ENCODE measurements at regions not wholly inside any gene's neighbourhood (a gene's known extent, or its start where the extent isn't known, plus 50 kb on each side); places are given as distances from the start of the nearest gene placed in this dataset.

DNA sequence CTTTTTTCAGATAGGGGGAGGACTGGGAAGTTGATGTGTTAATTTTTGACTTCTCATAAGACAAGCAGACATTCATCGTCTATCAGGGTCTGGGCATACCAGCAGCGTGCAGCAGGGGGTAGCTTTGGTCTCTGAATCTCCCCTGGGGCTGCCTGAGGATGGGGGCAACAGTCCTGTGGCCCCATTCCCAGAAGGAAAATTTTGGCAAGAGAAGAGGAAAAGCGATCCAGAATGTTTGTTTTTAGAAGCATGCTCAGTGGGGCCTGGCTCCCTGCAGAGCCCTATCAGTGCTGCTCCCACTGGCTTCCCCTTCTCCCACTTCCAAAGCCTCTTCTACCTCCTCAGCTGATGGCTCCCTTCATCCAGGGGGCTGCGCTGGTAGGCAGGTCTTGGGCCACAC lies 194.8 kb upstream of the IL12B start:
- no peak for DNase-seq (ENCODE audit: low read depth in 3 of 3, low spot score in 2 of 3)

DNA sequence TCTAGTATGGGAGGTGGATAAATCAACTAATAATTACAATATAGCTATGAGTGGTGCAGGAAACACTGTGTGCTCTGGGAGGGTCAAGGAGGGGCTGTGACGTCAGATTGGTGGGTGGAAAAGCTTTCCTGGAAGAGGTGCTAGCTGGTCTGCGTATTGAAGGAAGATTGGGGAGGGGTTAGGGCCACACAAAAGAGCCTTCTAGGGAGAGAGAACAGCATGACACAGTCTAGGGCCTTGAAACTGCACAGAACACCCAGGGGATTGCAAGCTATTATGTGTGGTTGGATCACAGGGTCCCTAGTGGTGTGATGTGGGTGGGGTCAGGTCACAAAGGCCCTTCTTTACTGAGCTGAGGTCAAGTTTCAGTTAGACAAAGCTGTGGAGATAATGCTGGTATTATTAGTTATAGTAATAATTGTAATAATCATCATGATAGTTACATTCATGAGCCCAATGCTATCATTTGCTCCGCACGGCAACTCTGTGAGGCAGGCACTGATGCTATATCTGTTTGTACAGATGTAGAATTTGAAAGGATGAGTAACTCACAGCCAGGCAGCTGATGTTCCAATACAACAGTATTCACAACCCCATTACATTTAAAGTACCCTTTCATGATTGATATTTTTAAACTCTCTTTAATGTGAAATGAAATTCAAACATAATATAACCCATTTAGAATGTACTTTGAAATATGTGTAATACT lies 197.4 kb upstream of the IL12B start:
- DNase-seq (ENCODE audit: low read depth in 3 of 3, low spot score in 2 of 3): no peak

DNA sequence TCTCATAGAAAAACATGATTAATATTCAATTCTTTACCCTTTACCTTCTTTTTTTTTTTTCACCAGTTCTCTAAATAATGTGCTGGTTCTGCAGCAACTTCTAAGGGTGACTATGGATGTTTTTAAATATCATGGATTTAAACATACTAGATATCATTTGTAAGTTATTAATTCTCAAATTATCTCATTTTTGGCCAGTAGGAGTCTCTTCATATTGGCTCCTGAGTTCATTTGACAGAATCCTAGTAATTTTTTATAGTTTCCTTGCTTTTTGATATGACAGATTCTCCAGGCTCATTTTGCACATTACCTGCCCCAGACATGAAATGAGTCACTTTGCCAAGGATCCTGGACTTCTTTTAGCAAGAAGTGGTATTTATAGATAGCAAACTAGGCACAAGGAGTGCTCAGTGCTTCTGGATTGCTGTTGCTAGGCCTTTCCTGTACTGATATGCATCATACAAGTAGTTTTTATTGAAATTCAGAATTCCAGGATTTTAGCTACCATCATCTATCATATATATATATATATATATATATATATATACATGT lies 201.3 kb upstream of the IL12B start:
- no peak for DNase-seq (ENCODE audit: low read depth in 3 of 3, low spot score in 2 of 3)

DNA sequence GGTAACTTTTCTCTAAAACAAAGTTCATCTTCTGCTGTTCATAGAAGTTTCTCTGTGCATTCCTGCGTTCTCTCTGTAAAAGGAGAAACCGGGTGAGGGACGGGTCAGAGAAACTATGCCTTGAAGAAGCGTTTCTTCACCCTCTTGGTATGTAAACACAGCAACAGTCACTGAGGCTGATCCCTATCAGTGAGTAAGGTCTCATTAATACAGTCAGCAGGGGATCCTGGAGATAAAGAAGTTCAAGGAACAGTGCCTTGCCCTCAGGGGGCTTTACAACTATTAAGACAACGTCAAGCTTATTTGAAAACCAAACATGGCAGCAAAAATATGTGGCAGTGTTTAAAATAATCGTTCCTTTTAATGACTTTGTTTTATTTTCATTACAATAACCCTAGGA lies 202.9 kb upstream of the IL12B start:
- DNase-seq (ENCODE audit: low read depth in 3 of 3, low spot score in 2 of 3): no peak

DNA sequence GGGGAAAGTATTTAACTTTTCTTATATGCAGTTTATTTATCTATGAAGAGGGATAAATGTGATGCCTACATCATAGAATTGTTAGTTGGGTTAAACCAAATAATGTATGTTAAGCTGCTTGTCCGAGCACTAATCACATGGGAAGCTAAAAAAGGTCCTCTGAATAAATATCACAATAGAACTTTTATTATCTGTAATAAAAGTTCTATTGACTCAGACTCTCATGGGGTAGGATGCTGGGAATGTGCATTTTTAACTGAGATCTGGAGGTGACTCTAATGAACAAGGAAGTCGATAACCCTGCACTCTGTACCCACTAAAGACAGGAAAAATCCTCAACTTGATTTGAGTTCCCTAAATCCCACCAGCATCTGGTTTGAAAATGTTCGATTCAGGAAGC lies 205.9 kb upstream of the IL12B start:
- no peak for DNase-seq (ENCODE audit: low read depth in 3 of 3, low spot score in 2 of 3)

DNA sequence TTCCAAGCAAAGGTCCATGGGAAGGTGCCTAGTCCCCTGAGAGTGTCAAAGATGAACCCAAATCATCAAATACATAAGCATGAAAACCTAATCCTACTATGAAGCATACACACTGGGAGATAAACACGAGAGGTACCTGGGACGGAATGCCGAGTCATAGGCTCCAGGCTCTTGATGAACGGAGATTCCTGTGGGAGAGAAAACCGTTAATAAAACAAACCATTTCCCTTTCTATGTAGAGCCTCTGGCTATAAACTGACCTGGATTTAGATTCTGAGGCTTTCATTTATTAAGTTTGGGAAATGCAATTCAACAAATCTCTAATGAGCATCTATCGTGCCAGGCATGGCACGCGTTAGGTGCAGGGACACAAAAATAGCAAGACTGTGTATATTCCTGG lies 206.4 kb upstream of the IL12B start:
- DNase-seq (ENCODE audit: low read depth in 3 of 3, low spot score in 2 of 3): no peak

DNA sequence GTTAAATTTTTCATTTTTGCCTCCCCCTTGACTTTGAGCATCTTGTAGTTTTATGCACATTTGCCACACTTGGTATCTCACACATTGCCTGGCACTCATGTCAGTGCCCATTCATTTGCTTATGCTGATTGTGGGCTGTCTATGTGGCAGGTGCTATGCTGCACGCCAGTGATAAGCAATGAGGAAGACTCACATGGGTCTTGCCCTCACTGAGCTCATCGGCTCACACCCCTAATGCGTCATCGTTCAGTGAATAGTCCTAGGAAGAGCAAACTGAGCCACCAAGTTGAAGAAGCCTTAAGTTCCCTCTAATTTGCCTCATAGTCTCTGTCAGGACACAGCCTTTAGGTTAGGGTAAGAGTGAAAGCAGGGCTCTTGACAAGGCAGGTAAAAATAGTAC lies 209.4 kb upstream of the IL12B start:
- no peak for DNase-seq (ENCODE audit: low read depth in 3 of 3, low spot score in 2 of 3)

DNA sequence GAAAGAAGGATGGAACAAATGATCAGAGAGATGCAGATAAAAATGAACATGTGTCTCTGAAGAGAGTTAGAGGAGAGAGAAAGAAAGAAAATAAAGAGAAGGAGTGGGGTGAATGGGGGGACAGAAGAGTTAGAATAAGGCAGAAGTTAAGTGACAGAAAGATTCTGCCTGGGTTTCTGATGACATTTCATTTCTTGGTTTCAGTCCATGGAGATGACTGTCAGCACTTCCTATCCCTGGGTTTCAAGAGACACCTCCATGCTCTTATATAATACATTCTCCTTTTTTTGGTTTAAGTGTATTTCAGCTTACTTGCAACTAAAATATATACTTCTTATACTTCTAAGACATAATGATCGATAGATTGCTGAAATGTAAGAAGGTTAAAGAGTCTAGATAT lies 213.0 kb upstream of the IL12B start:
- no peak for DNase-seq (ENCODE audit: low read depth in 3 of 3, low spot score in 2 of 3)

DNA sequence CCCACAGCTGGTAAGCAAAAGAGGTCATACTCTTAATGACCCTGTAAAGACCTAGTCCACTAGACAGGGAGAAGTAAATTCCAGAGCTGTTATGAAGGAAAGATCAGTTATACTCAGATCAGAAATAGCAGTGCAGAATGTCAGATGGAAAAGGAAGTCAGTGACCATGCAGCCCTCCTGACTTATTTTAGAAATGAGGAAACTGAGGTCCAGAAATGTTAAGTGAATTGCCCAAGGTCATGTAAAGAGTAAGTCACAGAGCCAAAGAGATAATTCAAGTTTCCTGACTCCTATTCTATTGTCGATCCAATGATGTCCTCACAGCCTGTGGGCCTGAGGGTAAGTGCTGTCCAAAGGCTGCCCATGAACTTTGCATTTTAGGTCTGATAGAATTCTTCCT lies 214.9 kb upstream of the IL12B start:
- no peak for DNase-seq (ENCODE audit: low read depth in 3 of 3, low spot score in 2 of 3)

DNA sequence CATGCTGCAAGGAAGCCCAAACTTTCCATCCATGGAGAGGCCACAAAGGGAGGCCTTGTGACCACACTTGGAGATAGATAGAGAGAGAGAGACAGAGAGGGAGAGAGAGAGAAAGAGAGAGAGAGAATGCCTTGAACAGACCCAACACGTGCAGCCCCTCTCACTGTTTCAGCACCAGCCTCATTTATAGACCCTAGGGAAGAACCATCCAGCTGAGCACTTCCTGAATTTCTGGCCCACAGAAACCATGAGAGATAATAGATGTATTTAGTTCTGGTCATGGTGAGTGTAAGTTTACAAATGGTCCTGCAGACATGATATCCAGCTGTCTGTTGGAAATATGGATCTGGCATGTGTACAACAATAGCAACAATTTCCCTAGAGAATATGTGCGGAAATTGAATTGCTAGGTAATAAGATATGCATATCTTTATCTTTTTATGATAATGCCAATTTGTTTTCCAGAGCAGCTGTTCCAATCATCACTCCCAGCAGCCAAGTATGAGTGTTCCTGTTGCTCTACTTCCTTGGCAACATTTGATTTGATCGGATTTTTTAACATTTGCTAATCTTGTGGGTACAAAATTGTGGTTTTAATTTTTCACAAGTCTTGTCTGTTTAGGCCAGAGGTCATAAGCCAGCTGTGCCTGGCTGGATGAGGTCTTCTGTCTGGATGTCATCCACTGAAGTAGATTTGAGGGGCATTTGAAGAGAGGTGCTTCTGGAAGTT lies 217.3 kb upstream of the IL12B start:
- no peak for DNase-seq (ENCODE audit: low read depth in 3 of 3, low spot score in 2 of 3)

DNA sequence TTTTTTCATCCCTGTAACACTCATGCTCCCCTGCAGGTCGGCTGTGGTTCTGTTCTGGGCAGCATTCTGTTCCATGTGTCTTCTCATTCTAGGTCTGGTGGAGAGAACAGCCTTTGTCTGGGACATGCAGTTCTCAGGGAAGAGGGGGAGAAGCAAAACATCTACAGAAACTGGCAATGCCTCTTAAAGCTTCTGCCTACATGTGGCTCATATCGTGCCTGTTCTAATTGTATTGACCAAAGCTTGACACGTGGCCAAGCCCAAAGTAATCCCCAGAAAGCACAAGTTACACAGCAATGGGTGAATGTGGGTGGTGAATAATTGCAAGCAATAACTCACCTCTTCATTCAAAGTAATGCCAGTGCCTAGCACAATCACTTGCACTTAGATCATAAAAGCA lies 218.2 kb upstream of the IL12B start:
- no peak for DNase-seq (ENCODE audit: low read depth in 3 of 3, low spot score in 2 of 3)

DNA sequence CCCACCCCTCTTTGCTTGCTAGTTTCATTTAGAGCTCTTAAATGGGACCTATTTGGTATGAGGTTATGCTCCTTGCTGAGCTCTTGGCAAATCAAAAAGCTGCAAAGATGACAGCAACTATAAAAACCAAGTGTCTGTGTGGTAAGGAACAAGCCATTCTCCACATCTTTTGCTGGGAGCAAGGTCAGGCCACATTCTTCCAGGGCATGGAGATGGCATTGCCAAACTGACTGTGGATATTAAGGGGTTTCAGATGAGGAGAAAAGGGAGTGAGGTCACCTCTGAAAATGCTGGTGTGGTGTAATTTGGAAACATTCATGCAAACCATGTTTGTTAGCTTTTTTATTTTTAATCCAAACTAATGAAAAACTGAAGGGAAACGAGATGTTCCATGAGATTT lies 218.8 kb upstream of the IL12B start:
- DNase-seq (ENCODE audit: low read depth in 3 of 3, low spot score in 2 of 3): no peak

DNA sequence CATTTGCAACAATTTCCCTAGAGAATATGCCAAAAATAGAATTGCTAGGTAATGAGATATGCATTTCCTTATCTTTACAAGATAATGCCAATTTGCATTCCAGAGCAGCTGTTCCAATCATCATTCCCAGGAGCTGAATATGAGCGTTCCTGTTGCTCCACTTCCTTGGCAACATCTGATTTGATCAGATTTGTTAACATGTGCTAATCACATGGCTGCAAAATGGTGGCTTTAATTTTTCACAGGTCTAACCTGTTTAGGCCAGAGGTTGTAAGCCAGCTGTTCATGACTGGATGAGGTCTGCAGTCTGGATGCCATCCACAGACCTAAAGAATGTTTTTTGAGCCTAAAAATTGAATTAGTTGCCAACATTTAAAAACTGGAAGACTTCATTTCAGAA lies 220.7 kb upstream of the IL12B start:
- DNase-seq (ENCODE audit: low read depth in 3 of 3, low spot score in 2 of 3): no peak

DNA sequence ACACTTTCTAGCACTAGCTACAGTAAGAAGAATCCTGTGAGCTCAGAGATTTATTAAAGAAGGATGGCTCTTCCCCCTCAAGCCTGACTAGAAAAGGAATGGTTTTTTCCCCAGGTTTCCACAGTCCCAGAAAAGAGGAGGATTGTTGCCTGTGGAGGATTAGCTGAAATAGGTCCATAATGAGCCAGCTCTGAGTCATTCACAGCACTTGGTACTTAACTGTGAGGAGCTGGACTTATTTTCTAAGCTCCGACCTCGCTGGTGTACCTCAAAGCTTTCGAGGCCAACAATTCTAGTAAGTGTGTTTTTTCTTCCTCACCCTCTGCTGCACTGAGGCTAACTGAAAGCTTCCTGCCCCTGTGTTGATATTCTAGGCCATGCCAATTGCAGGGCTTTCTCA lies 222.5 kb upstream of the IL12B start:
- DNase-seq (ENCODE audit: low read depth in 3 of 3, low spot score in 2 of 3): no peak

DNA sequence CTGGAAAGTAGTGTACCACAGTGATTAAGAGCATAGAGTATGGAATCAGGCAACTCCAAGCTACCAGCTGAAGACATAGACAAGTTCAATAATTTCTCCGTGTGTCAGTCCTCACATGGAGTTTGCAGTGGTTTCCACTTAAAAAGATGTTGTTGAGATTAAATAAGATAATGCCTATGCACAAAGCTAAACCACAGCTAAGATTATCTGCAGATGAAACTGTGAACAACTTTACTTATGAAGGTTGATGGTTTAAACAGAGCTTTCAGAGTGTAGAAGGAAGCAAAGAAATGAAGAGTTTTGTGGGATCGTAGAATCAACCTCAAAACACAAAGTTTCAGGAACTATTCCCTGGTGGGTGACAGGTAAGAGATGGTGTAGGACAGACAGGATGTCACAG lies 223.5 kb upstream of the IL12B start:
- no peak for DNase-seq (ENCODE audit: low read depth in 3 of 3, low spot score in 2 of 3)

DNA sequence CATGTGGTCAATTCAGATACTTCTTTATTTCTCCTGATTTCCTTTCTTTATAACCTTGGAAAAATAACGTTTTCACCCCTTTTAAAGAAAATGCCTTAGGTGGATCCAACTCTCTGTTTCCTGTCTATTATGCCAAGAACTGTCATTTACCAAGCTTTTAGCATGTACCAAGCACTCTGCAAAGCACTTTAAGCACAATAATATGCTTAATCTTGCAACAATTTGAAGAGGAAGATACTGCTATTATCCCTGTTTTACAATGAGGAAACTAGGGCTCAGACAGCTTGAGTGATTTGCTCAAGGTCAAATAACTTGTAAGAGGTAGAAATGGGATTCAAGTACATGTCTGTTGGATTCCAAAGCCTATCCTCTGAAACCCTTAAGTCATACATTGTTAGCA lies 224.8 kb upstream of the IL12B start:
- no peak for DNase-seq (ENCODE audit: low read depth in 3 of 3, low spot score in 2 of 3)

DNA sequence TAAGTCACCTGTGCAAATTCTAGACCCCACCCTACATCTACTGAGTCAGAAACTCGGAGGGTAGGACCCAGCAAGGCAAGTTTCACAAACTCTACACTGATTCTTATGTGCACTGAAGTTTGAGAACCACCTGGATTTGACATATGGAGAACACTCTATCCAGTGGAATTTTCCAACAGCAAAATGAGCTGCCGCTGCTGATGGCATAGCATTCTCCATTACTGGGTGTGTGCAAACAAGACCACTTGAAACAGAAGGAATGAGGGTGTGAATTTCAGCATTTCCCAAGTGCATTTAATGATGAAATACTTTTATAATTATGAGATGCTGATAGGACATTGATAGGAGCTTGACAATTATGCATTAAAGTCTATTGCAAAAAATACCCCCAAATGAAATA lies 229.1 kb upstream of the IL12B start:
- DNase-seq (ENCODE audit: low read depth in 3 of 3, low spot score in 2 of 3): no peak

DNA sequence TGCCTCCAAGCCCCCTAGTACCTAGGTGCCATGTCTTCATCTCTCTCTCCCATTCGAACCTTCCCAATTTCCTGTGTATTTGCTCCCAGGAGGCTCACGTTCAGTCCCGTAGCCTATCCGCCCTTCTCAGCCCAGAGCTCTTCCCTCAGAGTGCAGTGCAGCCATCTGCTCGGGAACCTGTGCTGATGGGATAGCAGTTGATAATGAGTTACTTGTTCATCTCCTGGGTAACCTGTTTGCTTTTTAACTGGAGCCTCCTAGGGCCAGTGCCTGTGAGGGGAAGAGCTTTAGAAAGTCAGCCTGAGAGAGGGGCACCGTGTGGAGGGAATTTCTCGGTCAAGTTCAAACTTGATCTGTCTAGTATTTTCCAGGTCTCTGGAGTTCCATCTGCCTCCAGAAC lies 229.8 kb upstream of the IL12B start:
- DNase-seq (ENCODE audit: low read depth in 3 of 3, low spot score in 2 of 3): no peak

DNA sequence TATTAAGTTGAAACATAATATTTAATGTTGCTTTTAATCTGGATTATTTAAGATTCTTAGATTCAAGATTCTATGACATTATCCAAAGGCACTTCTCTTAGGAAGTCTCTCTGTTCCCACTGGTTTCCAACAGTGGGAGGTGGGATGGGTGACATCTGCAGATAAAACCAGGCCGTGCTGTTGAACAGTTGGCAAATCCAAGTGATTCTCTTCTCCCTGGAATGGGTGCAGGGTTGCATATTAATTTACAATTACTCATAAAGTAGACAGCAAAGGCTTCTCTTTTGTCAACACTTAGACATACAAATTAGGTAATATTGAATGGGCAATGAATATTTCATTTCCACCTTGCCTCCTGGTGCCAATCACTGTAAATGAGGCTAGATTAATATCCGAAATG lies 233.7 kb upstream of the IL12B start:
- no peak for DNase-seq (ENCODE audit: low read depth in 3 of 3, low spot score in 2 of 3)

DNA sequence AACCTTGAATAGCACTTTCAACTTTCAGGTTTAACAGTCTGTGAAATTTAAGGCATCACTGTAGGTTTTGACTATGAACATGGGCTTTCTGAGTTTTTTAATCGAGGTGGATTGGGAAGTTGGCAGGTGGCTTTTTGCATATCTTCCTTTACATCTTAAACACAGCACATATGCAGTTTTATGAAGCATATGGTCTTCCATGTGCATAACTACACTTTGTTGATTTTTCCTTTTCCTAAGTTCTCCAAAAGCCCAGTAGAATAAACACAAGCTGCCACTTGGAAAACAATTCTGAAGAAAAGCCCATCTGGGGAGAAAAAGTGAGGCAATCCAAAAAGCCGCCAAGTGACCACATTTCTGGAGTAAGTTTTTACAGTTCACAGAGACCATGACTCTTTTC lies 236.5 kb upstream of the IL12B start:
- no peak for DNase-seq (ENCODE audit: low read depth in 3 of 3, low spot score in 2 of 3)

DNA sequence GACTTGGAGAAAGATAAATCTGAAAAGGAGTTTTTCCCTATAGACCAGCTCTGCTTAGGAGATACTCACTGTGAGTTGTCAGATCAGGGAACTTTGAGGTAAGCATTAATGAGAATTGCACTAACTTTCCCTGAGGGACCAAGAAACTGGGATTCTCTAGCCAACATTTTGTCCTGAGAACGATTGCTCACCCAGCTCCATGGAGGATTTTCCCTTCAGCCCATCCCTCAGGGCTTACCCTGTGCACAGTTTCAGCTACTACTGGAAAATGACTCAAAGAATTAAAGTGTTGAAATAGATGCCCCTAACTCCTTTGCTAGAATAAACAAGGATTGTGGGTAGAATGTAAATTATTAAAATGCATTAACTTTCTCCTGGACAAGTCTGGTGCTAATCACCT lies 237.2 kb upstream of the IL12B start:
- no peak for DNase-seq (ENCODE audit: low read depth in 3 of 3, low spot score in 2 of 3)

DNA sequence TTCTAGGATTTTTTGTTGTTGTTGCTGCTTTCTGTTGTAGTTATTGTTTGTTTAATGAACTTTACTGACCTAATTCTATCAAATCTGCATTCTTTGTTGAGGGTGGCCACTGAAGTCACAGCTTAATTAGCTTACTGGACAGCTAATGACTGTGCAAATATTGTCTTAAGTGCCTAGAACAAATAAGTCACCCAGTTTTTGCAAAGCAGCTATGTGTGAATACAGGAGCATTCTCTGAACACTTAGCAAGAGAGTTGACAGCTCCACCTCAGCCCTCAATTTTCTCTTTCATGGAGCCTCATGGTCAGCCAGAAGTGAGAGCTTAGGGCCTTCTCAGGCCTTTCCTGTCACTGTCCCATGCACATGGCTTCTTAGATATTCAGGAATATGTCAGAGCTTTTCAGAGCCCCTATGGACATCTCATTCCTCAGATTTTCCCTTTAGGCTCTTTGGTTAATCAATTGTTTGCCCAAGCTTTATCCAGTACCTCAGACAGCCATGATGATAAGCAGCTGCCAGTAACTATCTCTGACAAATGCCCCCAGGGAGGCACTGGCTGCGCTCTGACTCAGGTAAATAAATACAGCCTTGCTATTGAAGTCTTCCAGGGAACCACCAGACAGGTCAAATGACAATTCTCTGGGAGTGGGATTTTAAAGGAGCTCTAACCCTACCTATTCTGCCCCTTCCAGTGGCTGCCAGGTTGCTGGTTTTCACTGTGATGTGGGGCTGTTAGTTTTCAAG lies 241.4 kb upstream of the IL12B start:
- no peak for DNase-seq (ENCODE audit: low read depth in 3 of 3, low spot score in 2 of 3)
